Retinal pigment epithelial cell (primary cell): ENCODE measurements at regions not wholly inside any gene's neighbourhood (a gene's known extent, or its start where the extent isn't known, plus 50 kb on each side); places are given as distances from the start of the nearest gene placed in this dataset.

Experiments
- DNase-seq: peaks from one replicate; pipeline ENCODE4 v3.0.0-alpha.2; 2010; ENCODE audit warnings: low read depth
- H3K4me3 ChIP-seq: 2 replicates; pipeline ENCODE4 v1.5.1; 2011; ENCODE audit warnings: mild to moderate bottlenecking, low read length, control low read depth, moderate library complexity
- CTCF ChIP-seq: conservative IDR thresholded peaks from 2 replicates; pipeline ENCODE4 v1.5.1; 2011; ENCODE audit warnings: low read depth, low read length, control low read depth, inconsistent platforms

GRCh38 chr13:90869580-90869979 is 477.9 kb upstream of the MIR17HG start:
- no peak for DNase-seq
- no peak for TF ChIP-seq CTCF
- H3K4me3 ChIP-seq: no peak overlapping the region

- no peak for TF ChIP-seq CTCF
- no peak overlapping the region for H3K4me3 ChIP-seq
- DNase-seq: no peak
Observed at GRCh38 chr13:90872491-90873025, 474.9 kb upstream of the MIR17HG start.

GRCh38 chr13:90880790-90881189 is 466.7 kb upstream of the MIR17HG start:
- no peak overlapping the region for H3K4me3 ChIP-seq
- no peak for TF ChIP-seq CTCF
- no peak for DNase-seq

- H3K4me3 ChIP-seq: no peak overlapping the region
- TF ChIP-seq CTCF: no peak
Observed at GRCh38 chr13:90882551-90882950, 464.9 kb upstream of the MIR17HG start.

GRCh38 chr13:90883592-90883991 is 463.9 kb upstream of the MIR17HG start:
- DNase-seq: no peak
- no peak for TF ChIP-seq CTCF
- no peak overlapping the region for H3K4me3 ChIP-seq

More at GRCh38 chr13:90882551-90882950, 464.9 kb upstream of the MIR17HG start:
- no peak for DNase-seq

- no peak overlapping the region for H3K4me3 ChIP-seq
- no peak for TF ChIP-seq CTCF
- no peak for DNase-seq
Observed at GRCh38 chr13:90884066-90884465, 463.4 kb upstream of the MIR17HG start.

GRCh38 chr13:90889906-90890834 is 457.3 kb upstream of the MIR17HG start:
- no peak for TF ChIP-seq CTCF
- H3K4me3 ChIP-seq: no peak overlapping the region
- DNase-seq: no peak
